Astrocyte (in vitro differentiated cells and primary cell): ENCODE measurements at regions not wholly inside any gene's neighbourhood (a gene's known extent, or its start where the extent isn't known, plus 50 kb on each side); places are given as distances from the start of the nearest gene placed in this dataset.

Experiments
- EZH2 ChIP-seq: IDR thresholded peaks from 2 replicates; pipeline ENCODE4 v1.6.1; 2012; ENCODE audit warnings: mild to moderate bottlenecking, low read length, inconsistent platforms; ENCODE audit not compliant: insufficient read depth
- TF ChIP-seq, protein P1 (sequence below): IDR thresholded peaks from 2 replicates; pipeline ENCODE4 v1.5.1; 2011; ENCODE audit warnings: low read depth, mild to moderate bottlenecking, inconsistent platforms, low read length, moderate library complexity; ENCODE audit not compliant: insufficient read depth

DNA sequence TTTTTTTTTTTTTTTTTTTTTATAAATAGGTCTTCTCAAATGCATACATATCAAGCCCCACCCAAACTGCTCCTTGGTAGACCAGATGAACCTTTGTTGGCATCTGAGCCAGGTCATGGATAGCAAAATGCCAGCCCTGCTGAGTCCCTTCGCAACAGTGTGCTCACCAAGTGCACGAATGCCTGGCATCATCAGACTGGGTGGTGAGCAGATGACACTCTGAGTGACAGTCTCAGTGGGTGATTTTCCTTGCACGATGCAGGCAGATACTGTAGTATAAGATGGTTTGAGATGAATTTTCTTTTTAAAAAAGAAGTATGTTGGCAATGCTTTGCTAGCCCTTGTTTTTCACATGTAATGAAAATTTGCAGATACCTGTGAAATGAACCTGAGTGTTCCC, 74.0 kb downstream of the RCN1 start:
- no peak for TF ChIP-seq EZH2
- TF ChIP-seq, protein P1, sequence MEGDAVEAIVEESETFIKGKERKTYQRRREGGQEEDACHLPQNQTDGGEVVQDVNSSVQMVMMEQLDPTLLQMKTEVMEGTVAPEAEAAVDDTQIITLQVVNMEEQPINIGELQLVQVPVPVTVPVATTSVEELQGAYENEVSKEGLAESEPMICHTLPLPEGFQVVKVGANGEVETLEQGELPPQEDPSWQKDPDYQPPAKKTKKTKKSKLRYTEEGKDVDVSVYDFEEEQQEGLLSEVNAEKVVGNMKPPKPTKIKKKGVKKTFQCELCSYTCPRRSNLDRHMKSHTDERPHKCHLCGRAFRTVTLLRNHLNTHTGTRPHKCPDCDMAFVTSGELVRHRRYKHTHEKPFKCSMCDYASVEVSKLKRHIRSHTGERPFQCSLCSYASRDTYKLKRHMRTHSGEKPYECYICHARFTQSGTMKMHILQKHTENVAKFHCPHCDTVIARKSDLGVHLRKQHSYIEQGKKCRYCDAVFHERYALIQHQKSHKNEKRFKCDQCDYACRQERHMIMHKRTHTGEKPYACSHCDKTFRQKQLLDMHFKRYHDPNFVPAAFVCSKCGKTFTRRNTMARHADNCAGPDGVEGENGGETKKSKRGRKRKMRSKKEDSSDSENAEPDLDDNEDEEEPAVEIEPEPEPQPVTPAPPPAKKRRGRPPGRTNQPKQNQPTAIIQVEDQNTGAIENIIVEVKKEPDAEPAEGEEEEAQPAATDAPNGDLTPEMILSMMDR: no peak
